GM18499 (cell line): ENCODE measurements at regions not wholly inside any gene's neighbourhood (a gene's known extent, or its start where the extent isn't known, plus 50 kb on each side); places are given as distances from the start of the nearest gene placed in this dataset.
A peak's percentile ranks its signal among the peaks of the same experiment; 100 is the strongest.

ENCODE experiments used
- ATAC-seq: cut with Tn5 transposase; IDR thresholded peaks from one replicate; pipeline ENCODE4 v1.9.1; 2021; ENCODE audit warnings: moderate number of reproducible peaks; ENCODE audit not compliant: insufficient read depth, unreplicated experiment

- ATAC-seq, result no peak
These were observed 93.4 kb upstream of the ENPP6 start for GRCh38 chr4:184310881-184311709.

GRCh38 chr4:184310171-184310567, 92.5 kb upstream of the ENPP6 start:
- no peak for ATAC-seq

- ATAC-seq, result no peak
These were observed 91.8 kb upstream of the ENPP6 start for GRCh38 chr4:184309241-184310170.

GRCh38 chr4:184306949-184307348, 89.3 kb upstream of the ENPP6 start:
- no peak for ATAC-seq

- no peak for ATAC-seq
These were observed 88.8 kb upstream of the ENPP6 start for GRCh38 chr4:184306470-184306869.

DNA sequence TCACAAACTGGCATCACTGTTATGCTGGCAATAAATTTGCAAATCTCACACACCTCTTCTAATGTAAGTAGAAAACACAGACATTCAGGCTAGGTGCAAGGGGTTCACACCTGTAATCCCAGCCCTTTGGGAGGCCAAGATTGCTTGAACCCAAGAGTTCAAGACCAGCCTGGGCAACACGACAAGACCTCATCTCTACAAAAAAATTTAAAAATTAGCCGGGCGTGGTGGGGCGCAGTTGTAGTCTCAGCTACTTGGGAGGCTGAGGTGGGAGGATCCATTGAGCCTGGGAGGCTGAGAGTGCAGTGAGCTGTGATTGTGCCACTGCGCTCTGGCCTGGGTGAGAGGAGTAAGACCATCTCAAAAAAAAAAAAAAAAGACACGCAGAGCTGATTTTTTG, 83.1 kb upstream of the ENPP6 start:
- no peak for ATAC-seq

DNA sequence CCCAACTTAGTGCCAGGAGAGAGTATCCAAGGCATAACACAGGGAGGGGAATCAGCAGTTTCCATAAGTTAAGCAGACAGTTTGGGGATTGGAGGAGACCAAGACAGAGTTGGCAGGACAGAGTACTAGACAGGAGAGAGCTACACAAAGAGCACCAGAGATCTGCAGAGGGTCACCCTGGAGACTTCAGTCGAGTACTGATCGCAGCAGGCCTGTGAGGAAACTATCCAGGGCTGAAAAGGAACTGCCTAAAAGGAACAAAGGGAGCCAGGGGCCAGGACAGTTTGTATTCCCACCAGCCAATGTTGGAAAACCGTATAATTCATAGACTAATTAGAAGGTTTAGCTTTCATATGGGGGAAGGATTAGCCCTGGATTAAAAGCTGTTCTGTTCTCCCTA, 80.6 kb upstream of the ENPP6 start:
- no peak for ATAC-seq

- ATAC-seq, result no peak
These were observed 77.5 kb upstream of the ENPP6 start for GRCh38 chr4:184295206-184295605.

DNA sequence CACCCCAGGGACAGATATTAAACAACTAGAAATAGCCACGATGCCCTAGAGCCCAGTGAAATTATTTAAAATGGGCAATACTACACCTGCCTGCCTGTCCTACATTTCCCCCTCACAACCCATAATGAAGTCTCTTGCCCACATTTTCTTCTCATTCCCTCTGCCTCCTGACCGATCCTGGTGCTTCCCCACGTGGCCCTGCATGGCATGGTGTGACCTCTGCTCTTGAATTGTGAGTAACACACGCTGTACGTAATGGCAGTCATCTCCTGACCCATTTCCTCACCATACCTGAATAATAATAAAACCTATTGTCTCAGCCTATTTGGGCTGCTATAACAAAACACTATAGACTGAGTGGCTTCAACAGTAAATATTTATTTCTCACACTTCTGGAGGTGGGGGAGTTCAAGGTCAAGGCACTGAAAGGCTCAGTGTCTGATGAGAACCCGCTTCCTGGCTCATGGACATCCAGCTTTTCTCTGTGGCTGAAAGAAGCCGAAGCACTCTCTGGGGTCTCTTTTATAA, 77.0 kb upstream of the ENPP6 start:
- ATAC-seq, result no peak

DNA sequence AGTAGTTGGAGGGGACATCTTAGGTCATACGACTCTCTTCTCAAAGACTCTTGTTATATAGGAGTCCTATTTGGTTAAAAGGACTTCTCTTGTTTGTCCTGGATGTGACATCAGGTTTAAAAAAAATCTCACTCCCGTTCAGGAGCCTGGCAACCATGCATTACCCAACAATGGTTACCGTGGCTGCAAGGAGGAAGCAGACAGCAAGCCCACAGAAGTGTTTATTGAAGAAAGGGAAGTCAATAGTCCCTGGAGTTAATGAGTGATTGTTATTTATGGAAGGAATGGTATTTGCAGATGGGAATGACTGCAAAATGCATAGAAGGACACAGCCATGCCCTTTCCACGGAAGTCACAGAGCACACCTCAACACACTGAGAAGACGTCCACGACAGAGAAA, 75.9 kb upstream of the ENPP6 start:
- no peak for ATAC-seq

DNA sequence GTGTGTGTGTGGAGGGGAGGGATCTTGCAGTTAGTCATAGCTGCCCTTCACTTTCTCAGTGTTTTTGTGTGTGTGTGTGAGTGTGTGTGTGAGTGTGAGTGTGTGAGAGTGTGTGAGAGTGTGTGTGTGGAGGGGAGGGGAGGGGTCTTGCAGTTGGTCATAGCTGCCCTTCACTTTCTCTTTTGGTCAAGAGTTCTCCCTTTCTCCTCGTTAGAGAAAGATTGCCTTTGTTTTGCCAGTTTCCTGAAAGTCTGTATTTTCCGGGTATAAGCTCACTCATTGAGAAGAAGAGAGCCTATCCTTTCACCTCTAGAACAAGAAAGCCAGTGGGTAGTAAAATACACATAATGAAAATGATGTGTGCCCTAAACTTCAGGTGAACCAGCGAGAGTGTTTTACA, 75.2 kb upstream of the ENPP6 start:
- no peak for ATAC-seq

DNA sequence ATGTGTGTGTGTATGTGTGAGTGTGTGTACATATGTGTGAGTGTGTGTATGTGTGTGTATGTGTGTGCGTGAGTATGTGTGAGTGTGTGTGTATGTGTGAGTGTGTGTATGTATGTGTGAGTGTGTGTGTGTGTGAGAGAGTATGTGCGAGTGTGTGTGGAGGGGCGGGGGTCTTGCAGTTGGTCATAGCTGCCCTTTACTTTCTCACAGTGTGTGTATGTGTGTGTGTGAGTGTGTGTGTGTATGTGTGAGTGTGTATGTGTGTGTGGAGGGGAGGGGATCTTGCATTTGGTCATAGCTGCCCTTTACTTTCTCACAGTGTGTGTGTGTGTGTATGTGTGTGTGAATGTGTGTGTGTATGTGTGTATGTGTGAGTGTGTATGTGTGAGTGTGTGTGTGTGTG, 74.8 kb upstream of the ENPP6 start:
- no peak for ATAC-seq

- ATAC-seq, result no peak
These were observed 71.5 kb upstream of the ENPP6 start for GRCh38 chr4:184289179-184289535.

DNA sequence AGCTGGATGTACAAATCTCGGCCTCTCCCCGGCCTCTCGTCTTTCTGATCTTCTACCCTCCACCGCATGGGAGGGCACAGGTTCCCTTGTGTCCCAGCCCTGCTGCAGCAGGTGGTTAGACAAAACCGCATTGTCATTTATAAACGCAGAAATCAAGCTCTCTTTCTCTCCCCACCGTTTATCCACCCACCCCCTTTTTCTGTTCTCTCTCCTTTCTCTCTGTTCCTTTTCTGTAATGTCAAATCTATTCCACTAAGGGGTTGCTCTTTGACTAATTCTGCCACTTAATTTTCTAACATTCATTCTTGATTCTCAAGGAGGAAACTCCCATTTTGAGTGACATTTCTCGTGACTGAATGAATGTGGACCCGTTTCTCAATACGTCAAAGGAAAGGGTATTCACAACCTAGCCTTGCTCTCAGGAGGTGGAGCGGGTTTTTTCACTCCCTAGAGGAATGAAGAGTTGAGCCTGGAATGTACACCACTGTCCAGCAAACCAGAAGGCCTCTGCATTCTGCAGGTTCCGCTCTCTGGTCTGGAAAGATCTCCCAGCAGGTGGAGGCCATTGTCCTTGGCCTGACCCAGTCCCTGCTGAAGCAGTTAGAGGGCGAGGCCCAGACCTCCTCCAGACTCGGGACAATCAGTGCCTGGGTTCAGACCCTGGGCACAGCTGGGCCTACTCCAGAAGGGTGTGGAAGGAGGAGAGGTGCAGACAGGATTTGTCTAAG, 70.9 kb upstream of the ENPP6 start:
- peak; percentile 28 for ATAC-seq

DNA sequence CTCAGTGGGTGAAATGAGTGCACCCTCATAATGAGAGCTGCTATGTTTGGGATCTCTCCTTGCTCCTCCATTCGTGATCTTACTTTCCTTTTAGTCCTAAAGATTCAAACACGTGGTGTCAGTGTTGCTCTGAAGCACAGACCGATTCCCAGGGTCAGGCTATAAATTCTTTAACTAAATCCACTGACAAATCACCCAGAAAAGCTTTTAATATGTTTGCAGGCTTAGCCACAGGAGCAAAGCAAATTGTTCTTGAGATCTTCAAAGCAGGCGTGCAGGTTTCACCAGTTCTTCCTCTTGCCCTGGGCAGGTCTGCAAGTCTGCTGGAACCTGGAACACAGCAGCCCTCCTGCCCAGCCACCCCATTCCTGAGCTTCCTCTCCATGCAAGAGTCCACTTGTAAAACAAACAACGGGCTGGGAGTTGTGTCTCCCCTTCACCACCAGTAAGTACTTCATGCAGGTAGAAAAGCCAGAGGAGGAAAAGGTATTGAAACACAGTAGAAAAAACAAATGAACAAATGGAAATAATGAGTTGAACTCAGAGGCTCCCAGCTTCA, 70.1 kb upstream of the ENPP6 start:
- no peak for ATAC-seq

GRCh38 chr4:184286358-184286757, 68.7 kb upstream of the ENPP6 start:
- ATAC-seq, result no peak

DNA sequence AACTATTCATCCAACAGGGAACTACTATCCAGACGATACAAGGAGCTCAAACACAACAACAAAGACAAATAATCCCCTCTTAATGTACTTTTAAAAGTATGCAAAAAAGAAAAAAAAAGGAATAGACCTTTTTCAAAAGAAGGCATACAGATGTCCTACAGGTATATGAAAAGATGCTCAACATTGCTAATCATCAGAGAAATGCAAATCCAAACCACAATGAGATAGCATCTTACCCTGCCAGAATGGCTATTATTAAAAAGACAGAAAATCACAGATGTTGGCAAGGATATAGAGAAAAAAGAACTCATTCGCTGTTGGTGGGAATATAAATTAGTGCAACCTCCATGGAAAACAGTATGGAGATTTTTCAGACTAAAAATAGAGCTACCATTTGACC, 67.1 kb upstream of the ENPP6 start:
- ATAC-seq, result no peak

DNA sequence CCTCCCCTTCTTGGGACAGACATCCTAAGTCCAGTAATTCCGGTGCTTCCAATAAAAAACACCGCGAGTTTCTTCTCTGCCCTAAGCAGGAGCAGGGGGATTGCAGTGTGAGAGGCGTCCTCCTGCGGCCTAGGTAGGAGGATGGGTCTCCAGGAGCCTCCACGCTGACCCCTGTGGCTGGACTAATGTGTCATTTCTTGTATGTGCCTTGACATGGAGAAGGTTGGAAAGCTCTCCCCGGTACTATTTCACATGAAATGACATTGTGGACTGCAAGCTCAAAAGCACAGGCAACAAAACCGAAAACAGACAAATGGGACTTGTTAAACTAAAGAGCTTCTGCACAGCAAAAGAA, 66.6 kb upstream of the ENPP6 start:
- no peak for ATAC-seq

DNA sequence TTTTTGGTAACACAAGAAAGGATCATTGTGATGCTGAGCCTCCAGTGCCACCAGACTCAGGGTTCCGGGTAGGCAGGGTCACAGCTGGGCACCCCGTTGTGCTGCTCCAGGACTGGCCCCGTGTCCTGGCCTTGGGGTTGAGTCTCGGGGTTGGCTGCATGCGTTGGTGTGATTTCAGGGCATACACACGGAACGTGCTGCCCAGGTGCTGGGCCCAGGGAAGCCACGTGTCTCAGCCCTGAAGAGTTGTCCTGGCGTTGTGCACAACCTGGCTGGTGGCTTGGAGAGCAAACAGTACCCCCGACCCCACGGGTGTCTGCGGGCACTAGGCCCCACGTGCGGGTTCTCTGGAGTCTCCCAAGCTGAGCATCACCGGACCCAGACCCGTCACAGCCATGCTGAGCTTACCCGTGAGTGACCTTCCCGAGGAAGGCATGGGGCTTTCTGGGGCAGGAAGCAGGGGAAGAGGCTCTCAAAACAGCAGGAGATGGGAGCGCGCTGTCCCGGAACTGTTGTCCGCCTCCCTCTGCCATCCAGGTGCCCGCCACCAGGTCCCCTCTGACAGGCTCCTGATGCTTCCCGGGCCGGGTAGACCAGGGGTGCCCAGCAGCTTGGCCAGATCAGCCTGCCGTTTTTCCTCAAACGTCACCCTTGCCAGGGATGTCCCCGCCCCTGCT, 66.1 kb upstream of the ENPP6 start:
- ATAC-seq, result no peak
